SK-N-SH treated with all-trans-retinoic acid at 6 μM for 48 hours (cell line): ENCODE measurements at regions not wholly inside any gene's neighbourhood (a gene's known extent, or its start where the extent isn't known, plus 50 kb on each side); places are given as distances from the start of the nearest gene placed in this dataset.
"Not testable (repeated sequence)": the region's sequence is repeated elsewhere in the genome, so short reads cannot be mapped to it uniquely, and the experiment has no call there.

Experiments used
- ATAC-seq: fragments of 200-7000 bp; cut with Tn5 transposase; 3 replicates; pipeline ENCODE4 v1.9.1; 2020; ENCODE audit warnings: mild to moderate bottlenecking, moderate library complexity
- CREB5 ChIP-seq: fragments of 250-450 bp; sonication (Bioruptor Pico); IDR thresholded peaks from 2 replicates; pipeline ENCODE4 v1.5.1; 2020; ENCODE audit warnings: low read depth, mild to moderate bottlenecking, moderate library complexity
- CSRNP3 ChIP-seq: fragments of 250-450 bp; sonication (Bioruptor Pico); IDR thresholded peaks from 2 replicates; pipeline ENCODE4 v1.5.1; 2021; ENCODE audit warnings: mild to moderate bottlenecking, moderate library complexity
- ESRRG ChIP-seq: fragments of 250-450 bp; sonication (Bioruptor Pico); IDR thresholded peaks from 2 replicates; pipeline ENCODE4 v1.6.1; 2021; ENCODE audit warnings: mild to moderate bottlenecking
- GLIS3 ChIP-seq: fragments of 250-450 bp; sonication (Bioruptor Pico); IDR thresholded peaks from 2 replicates; pipeline ENCODE4 v1.5.0; 2020; ENCODE audit warnings: mild to moderate bottlenecking, moderate library complexity
- PATZ1 ChIP-seq: fragments of 250-450 bp; sonication (Bioruptor Pico); IDR thresholded peaks from 2 replicates; pipeline ENCODE4 v1.8.0; 2020; ENCODE audit warnings: mild to moderate bottlenecking, moderate library complexity, borderline replicate concordance
- POU6F1 ChIP-seq: fragments of 250-450 bp; sonication (Bioruptor Pico); IDR thresholded peaks from 2 replicates; pipeline ENCODE4 v1.8.0; 2021; ENCODE audit warnings: low read depth, mild to moderate bottlenecking, moderate library complexity, borderline replicate concordance
- PPARA ChIP-seq: fragments of 250-450 bp; sonication (Bioruptor Pico); IDR thresholded peaks from 2 replicates; pipeline ENCODE4 v1.5.0; 2020; ENCODE audit warnings: mild to moderate bottlenecking, borderline replicate concordance
- RARB ChIP-seq: fragments of 250-450 bp; sonication (Bioruptor Pico); IDR thresholded peaks from 2 replicates; pipeline ENCODE4 v1.8.0; 2021; ENCODE audit warnings: mild to moderate bottlenecking, moderate library complexity
- TCF4 ChIP-seq: fragments of 250-450 bp; sonication (Bioruptor Pico); IDR thresholded peaks from 2 replicates; pipeline ENCODE4 v1.8.0; 2021; ENCODE audit warnings: mild to moderate bottlenecking, moderate library complexity, borderline replicate concordance
- TSHZ2 ChIP-seq: fragments of 250-450 bp; sonication (Bioruptor Pico); IDR thresholded peaks from 2 replicates; pipeline ENCODE4 v1.5.0; 2020; ENCODE audit warnings: mild to moderate bottlenecking, moderate library complexity
- ZFP3 ChIP-seq: fragments of 250-450 bp; sonication (Bioruptor Pico); IDR thresholded peaks from 2 replicates; pipeline ENCODE4 v1.5.0; 2020; ENCODE audit warnings: mild to moderate bottlenecking, moderate library complexity
- ZNF565 ChIP-seq: fragments of 450-650 bp; formaldehyde crosslinking; conservative IDR thresholded peaks from 2 replicates; pipeline ENCODE4 v1.5.0; 2020; ENCODE audit warnings: low read depth, mild to moderate bottlenecking, moderate library complexity
- ZNF70 ChIP-seq: fragments of 450-650 bp; formaldehyde crosslinking; IDR thresholded peaks from 2 replicates; pipeline ENCODE4 v1.5.0; 2020; ENCODE audit warnings: mild to moderate bottlenecking, moderate library complexity
- ZNF8 ChIP-seq: fragments of 450-650 bp; formaldehyde crosslinking; IDR thresholded peaks from 2 replicates; pipeline ENCODE4 v1.5.0; 2020; ENCODE audit warnings: mild to moderate bottlenecking, moderate library complexity

- ATAC-seq, result no peak
- TF ChIP-seq ZFP3 (CRISPR knock-in tag) (no peak), PPARA (no peak), CSRNP3 (no peak)
These were observed 1937.7 kb upstream of the DEFB115 start for GRCh38 chr20:29319725-29320124.

GRCh38 chr20:29320216-29320949 is 1937.1 kb upstream of the DEFB115 start:
- ATAC-seq, result not testable (repeated sequence)

- ATAC-seq, result not testable (repeated sequence)
These were observed 1933.6 kb upstream of the DEFB115 start for GRCh38 chr20:29323631-29324515.

- ATAC-seq, result not testable (repeated sequence)
These were observed 1932.8 kb upstream of the DEFB115 start for GRCh38 chr20:29324516-29325303.

- no peak for ATAC-seq
- TF ChIP-seq ZNF8 (CRISPR knock-in tag) (no peak), ZNF565 (CRISPR knock-in tag) (no peak), POU6F1 (CRISPR knock-in tag) (no peak), ZNF70 (no peak), CREB5 (CRISPR knock-in tag) (no peak), TCF4 (CRISPR knock-in tag) (no peak), GLIS3 (CRISPR knock-in tag) (no peak), TSHZ2 (no peak), PATZ1 (no peak), RARB (CRISPR knock-in tag) (no peak), ESRRG (CRISPR knock-in tag) (no peak)
- TF ChIP-seq, all 23 proteins: peak for 0
These were observed 1932.2 kb upstream of the DEFB115 start for GRCh38 chr20:29325304-29325640.

GRCh38 chr20:29325781-29326180 is 1931.7 kb upstream of the DEFB115 start:
- not testable (repeated sequence) for ATAC-seq
